Ectodermal cell (in vitro differentiated cells): ENCODE measurements at regions not wholly inside any gene's neighbourhood (a gene's known extent, or its start where the extent isn't known, plus 50 kb on each side); places are given as distances from the start of the nearest gene placed in this dataset.
"Not testable (repeated sequence)": the region's sequence is repeated elsewhere in the genome, so short reads cannot be mapped to it uniquely, and the experiment has no call there.

Experiments
- H3K27ac ChIP-seq: 2 replicates; pipeline ENCODE4 v1.7.0; 2013; ENCODE audit warnings: mild to moderate bottlenecking, low read depth, low read length; ENCODE audit not compliant: insufficient read depth, poor library complexity, severe bottlenecking
- H3K27me3 ChIP-seq: 2 replicates; pipeline ENCODE4 v1.7.0; 2013; ENCODE audit warnings: mild to moderate bottlenecking, low read length; ENCODE audit not compliant: insufficient read depth, control insufficient read depth, poor library complexity, severe bottlenecking
- H3K36me3 ChIP-seq: one replicate; pipeline ENCODE4 v1.7.0; 2013; ENCODE audit warnings: low read length; ENCODE audit not compliant: control insufficient read depth, insufficient read depth
- H3K4me1 ChIP-seq: one replicate; pipeline ENCODE4 v1.7.0; 2013; ENCODE audit warnings: low read length; ENCODE audit not compliant: control insufficient read depth, insufficient read depth
- H3K4me3 ChIP-seq: 2 replicates; pipeline ENCODE4 v1.7.0; 2013; ENCODE audit warnings: low read depth, low read length, control low read depth; ENCODE audit not compliant: insufficient read depth
- H3K9me3 ChIP-seq: 2 replicates; pipeline ENCODE4 v1.7.0; 2013; ENCODE audit warnings: mild to moderate bottlenecking, low read length, moderate library complexity; ENCODE audit not compliant: control insufficient read depth
- WGBS, 2 experiments: methylation state at CpG; one replicate each; pipeline ENCODE4 v1.1.7; 2013; ENCODE audit warnings: missing lambda C conversion rate in 2 of 2; 5-methylcytosine and 5-hydroxymethylcytosine counted together

- Histone ChIP-seq H3K36me3 (no peaks in the 10 kb centered on the region), H3K27ac (no peak overlapping the region), H3K9me3 (no peaks in the 10 kb centered on the region), H3K4me3 (no peak overlapping the region), H3K27me3 (no peaks in the 10 kb centered on the region), H3K4me1 (peaks cover 9% of the 10 kb centered on the region)
- WGBS, 2 experiments, result 96 to 97% methylated on average over 3 to 4 of the region's 4 CpGs
Measured at GRCh38 chr1:228882771-228883450, 147.6 kb downstream of the RHOU start.

- Histone ChIP-seq H3K4me3 (no peak overlapping the region), H3K9me3 (no peaks in the 10 kb centered on the region), H3K27ac (no peak overlapping the region), H3K27me3 (no peaks in the 10 kb centered on the region), H3K36me3 (no peaks in the 10 kb centered on the region), H3K4me1 (peaks cover 9% of the 10 kb centered on the region)
- 88 to 96% methylated on average over 2 of the region's 2 CpGs for WGBS, 2 experiments
Measured at GRCh38 chr1:228883535-228883934, 148.3 kb downstream of the RHOU start.

- H3K9me3 ChIP-seq, result no peaks in the 10 kb centered on the region
- H3K4me3 ChIP-seq, result no peak overlapping the region
- no peaks in the 10 kb centered on the region for H3K36me3 ChIP-seq
- 96 to 97% methylated on average over 5 of the region's 5 CpGs for WGBS, 2 experiments
- H3K27me3 ChIP-seq, result no peaks in the 10 kb centered on the region
- no peak overlapping the region for H3K27ac ChIP-seq
- H3K4me1 ChIP-seq, result peaks cover 9% of the 10 kb centered on the region
Measured at GRCh38 chr1:228884196-228884595, 148.9 kb downstream of the RHOU start.

GRCh38 chr1:228884615-228885566 is 149.6 kb downstream of the RHOU start:
- Histone ChIP-seq H3K36me3 (no peaks in the 10 kb centered on the region), H3K4me3 (no peak overlapping the region), H3K4me1 (peaks cover 9% of the 10 kb centered on the region), H3K9me3 (no peaks in the 10 kb centered on the region), H3K27me3 (no peaks in the 10 kb centered on the region), H3K27ac (no peak overlapping the region)
- 96 to 99% methylated on average over 4 of the region's 4 CpGs for WGBS, 2 experiments

- no peak overlapping the region for H3K4me3 ChIP-seq
- H3K27me3 ChIP-seq, result no peaks in the 10 kb centered on the region
- no peaks in the 10 kb centered on the region for H3K36me3 ChIP-seq
- peaks cover 9% of the 10 kb centered on the region for H3K4me1 ChIP-seq
- 88% methylated on average over 7 of the region's 7 CpGs for WGBS, 2 experiments
- H3K9me3 ChIP-seq, result no peaks in the 10 kb centered on the region
- H3K27ac ChIP-seq, result no peak overlapping the region
Measured at GRCh38 chr1:228885845-228886244, 150.6 kb downstream of the RHOU start.

- H3K36me3 ChIP-seq, result no peaks in the 10 kb centered on the region
- 90 to 96% methylated on average over 4 of the region's 5 CpGs for WGBS, 2 experiments
- no peaks in the 10 kb centered on the region for H3K27me3 ChIP-seq
- H3K27ac ChIP-seq, result no peak overlapping the region
- H3K4me1 ChIP-seq, result peaks cover 6% of the 10 kb centered on the region
- H3K4me3 ChIP-seq, result no peak overlapping the region
- no peaks in the 10 kb centered on the region for H3K9me3 ChIP-seq
Measured at GRCh38 chr1:228887101-228887500, 151.8 kb downstream of the RHOU start.

- 80 to 100% methylated on average over 1 of the region's 1 CpG for WGBS, 2 experiments
- H3K27ac ChIP-seq, result no peak overlapping the region
- no peak overlapping the region for H3K4me3 ChIP-seq
- no peaks in the 10 kb centered on the region for H3K27me3 ChIP-seq
- no peaks in the 10 kb centered on the region for H3K36me3 ChIP-seq
- H3K9me3 ChIP-seq, result no peaks in the 10 kb centered on the region
- H3K4me1 ChIP-seq, result no peaks in the 10 kb centered on the region
Measured at GRCh38 chr1:228887960-228888359, 152.7 kb downstream of the RHOU start.

- no peaks in the 10 kb centered on the region for H3K9me3 ChIP-seq
- WGBS, 2 experiments, result 73 to 98% methylated on average over 2 of the region's 2 CpGs
- H3K36me3 ChIP-seq, result no peaks in the 10 kb centered on the region
- no peaks in the 10 kb centered on the region for H3K4me1 ChIP-seq
- no peak overlapping the region for H3K27ac ChIP-seq
- H3K27me3 ChIP-seq, result no peaks in the 10 kb centered on the region
- H3K4me3 ChIP-seq, result no peak overlapping the region
Measured at GRCh38 chr1:228889289-228889688, 154.0 kb downstream of the RHOU start.

- Histone ChIP-seq H3K27ac (no peak overlapping the region), H3K36me3 (no peaks in the 10 kb centered on the region), H3K4me1 (no peaks in the 10 kb centered on the region), H3K4me3 (no peak overlapping the region), H3K27me3 (no peaks in the 10 kb centered on the region), H3K9me3 (no peaks in the 10 kb centered on the region)
- WGBS, 2 experiments, result 94 to 95% methylated on average over 14 to 15 of the region's 16 CpGs
Measured at GRCh38 chr1:228891272-228892034, 156.2 kb downstream of the RHOU start.

GRCh38 chr1:228892200-228892599 is 156.9 kb downstream of the RHOU start:
- not testable (repeated sequence) for H3K9me3 ChIP-seq, H3K27me3 ChIP-seq, H3K27ac ChIP-seq, H3K4me3 ChIP-seq, H3K36me3 ChIP-seq, H3K4me1 ChIP-seq
- no CpG with 5 or more reads among the region's 4 CpGs for WGBS, 2 experiments
